ENCODE measurements at regions not wholly inside any gene's neighbourhood (a gene's known extent, or its start where the extent isn't known, plus 50 kb on each side); places are given as distances from the start of the nearest gene placed in this dataset.

GRCh38 chr13:109622006-109622405 lies 164.4 kb downstream of the IRS2 start:
- TF ChIP-seq, protein P1, sequence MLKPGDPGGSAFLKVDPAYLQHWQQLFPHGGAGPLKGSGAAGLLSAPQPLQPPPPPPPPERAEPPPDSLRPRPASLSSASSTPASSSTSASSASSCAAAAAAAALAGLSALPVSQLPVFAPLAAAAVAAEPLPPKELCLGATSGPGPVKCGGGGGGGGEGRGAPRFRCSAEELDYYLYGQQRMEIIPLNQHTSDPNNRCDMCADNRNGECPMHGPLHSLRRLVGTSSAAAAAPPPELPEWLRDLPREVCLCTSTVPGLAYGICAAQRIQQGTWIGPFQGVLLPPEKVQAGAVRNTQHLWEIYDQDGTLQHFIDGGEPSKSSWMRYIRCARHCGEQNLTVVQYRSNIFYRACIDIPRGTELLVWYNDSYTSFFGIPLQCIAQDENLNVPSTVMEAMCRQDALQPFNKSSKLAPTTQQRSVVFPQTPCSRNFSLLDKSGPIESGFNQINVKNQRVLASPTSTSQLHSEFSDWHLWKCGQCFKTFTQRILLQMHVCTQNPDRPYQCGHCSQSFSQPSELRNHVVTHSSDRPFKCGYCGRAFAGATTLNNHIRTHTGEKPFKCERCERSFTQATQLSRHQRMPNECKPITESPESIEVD (tag by site-specific recombination; IDR thresholded peaks at IDR 0.05) = no peak
- TF ChIP-seq ZNF23 (tag by site-specific recombination; IDR thresholded peaks at IDR 0.05; ENCODE audit: borderline replicate concordance) (no peak), KLF1 (tag by site-specific recombination; IDR thresholded peaks at IDR 0.05) (no peak), REST (tag by site-specific recombination; IDR thresholded peaks at IDR 0.05) (no peak), CTCF (tag by site-specific recombination; IDR thresholded peaks at IDR 0.05) (no peak), ZNF2 (tag by site-specific recombination; IDR thresholded peaks at IDR 0.05) (no peak), ZNF423 (tag by site-specific recombination; IDR thresholded peaks at IDR 0.05) (no peak), ZBTB7A (tag by site-specific recombination; IDR thresholded peaks at IDR 0.05; ENCODE audit: low read depth) (no peak), ZNF302 (tag by site-specific recombination; IDR thresholded peaks at IDR 0.05; ENCODE audit: low read depth) (no peak), ATF2 (tag by site-specific recombination; IDR thresholded peaks at IDR 0.05; ENCODE audit: low read depth) (no peak)
- TF ChIP-seq, protein P2, sequence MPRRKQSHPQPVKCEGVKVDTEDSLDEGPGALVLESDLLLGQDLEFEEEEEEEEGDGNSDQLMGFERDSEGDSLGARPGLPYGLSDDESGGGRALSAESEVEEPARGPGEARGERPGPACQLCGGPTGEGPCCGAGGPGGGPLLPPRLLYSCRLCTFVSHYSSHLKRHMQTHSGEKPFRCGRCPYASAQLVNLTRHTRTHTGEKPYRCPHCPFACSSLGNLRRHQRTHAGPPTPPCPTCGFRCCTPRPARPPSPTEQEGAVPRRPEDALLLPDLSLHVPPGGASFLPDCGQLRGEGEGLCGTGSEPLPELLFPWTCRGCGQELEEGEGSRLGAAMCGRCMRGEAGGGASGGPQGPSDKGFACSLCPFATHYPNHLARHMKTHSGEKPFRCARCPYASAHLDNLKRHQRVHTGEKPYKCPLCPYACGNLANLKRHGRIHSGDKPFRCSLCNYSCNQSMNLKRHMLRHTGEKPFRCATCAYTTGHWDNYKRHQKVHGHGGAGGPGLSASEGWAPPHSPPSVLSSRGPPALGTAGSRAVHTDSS (tag by site-specific recombination; IDR thresholded peaks at IDR 0.05) = no peak
- TF ChIP-seq, protein P3, sequence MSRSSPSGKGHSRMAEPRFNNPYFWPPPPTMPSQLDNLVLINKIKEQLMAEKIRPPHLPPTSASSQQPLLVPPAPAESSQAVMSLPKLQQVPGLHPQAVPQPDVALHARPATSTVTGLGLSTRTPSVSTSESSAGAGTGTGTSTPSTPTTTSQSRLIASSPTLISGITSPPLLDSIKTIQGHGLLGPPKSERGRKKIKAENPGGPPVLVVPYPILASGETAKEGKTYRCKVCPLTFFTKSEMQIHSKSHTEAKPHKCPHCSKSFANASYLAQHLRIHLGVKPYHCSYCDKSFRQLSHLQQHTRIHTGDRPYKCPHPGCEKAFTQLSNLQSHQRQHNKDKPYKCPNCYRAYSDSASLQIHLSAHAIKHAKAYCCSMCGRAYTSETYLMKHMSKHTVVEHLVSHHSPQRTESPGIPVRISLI (tag by site-specific recombination; IDR thresholded peaks at IDR 0.05) = no peak
- TF ChIP-seq, protein P4, sequence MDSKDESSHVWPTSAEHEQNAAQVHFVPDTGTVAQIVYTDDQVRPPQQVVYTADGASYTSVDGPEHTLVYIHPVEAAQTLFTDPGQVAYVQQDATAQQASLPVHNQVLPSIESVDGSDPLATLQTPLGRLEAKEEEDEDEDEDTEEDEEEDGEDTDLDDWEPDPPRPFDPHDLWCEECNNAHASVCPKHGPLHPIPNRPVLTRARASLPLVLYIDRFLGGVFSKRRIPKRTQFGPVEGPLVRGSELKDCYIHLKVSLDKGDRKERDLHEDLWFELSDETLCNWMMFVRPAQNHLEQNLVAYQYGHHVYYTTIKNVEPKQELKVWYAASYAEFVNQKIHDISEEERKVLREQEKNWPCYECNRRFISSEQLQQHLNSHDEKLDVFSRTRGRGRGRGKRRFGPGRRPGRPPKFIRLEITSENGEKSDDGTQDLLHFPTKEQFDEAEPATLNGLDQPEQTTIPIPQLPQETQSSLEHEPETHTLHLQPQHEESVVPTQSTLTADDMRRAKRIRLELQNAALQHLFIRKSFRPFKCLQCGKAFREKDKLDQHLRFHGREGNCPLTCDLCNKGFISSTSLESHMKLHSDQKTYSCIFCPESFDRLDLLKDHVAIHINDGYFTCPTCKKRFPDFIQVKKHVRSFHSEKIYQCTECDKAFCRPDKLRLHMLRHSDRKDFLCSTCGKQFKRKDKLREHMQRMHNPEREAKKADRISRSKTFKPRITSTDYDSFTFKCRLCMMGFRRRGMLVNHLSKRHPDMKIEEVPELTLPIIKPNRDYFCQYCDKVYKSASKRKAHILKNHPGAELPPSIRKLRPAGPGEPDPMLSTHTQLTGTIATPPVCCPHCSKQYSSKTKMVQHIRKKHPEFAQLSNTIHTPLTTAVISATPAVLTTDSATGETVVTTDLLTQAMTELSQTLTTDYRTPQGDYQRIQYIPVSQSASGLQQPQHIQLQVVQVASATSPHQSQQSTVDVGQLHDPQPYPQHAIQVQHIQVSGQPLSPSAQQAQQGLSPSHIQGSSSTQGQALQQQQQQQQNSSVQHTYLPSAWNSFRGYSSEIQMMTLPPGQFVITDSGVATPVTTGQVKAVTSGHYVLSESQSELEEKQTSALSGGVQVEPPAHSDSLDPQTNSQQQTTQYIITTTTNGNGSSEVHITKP (tag by site-specific recombination; IDR thresholded peaks at IDR 0.05) = no peak
- TF ChIP-seq, protein P5, sequence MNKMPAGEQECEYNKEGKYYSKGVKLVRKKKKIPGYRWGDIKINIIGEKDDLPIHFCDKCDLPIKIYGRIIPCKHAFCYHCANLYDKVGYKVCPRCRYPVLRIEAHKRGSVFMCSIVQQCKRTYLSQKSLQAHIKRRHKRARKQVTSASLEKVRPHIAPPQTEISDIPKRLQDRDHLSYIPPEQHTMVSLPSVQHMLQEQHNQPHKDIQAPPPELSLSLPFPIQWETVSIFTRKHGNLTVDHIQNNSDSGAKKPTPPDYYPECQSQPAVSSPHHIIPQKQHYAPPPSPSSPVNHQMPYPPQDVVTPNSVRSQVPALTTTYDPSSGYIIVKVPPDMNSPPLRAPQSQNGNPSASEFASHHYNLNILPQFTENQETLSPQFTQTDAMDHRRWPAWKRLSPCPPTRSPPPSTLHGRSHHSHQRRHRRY (tag by site-specific recombination; IDR thresholded peaks at IDR 0.05) = no peak
